Bronchial epithelial cell (primary cell): ENCODE measurements at regions not wholly inside any gene's neighbourhood (a gene's known extent, or its start where the extent isn't known, plus 50 kb on each side); places are given as distances from the start of the nearest gene placed in this dataset.

Experiments used
- DNase-seq: peaks from one replicate; pipeline ENCODE4 v3.0.0-alpha.2; 2010; ENCODE audit warnings: low read depth
- FAIRE-seq: peaks from 2 replicates; lab custom pipeline; 2011; peaks lifted over from hg19 to GRCh38; lab: Jason Lieb, UNC
- H3K27me3 ChIP-seq: 2 replicates; pipeline ENCODE4 v1.5.1; 2011; ENCODE audit warnings: low read length; ENCODE audit not compliant: control insufficient read depth, insufficient read depth
- H3K36me3 ChIP-seq: 2 replicates; pipeline ENCODE4 v1.5.1; 2011; ENCODE audit warnings: low read length; ENCODE audit not compliant: control insufficient read depth, insufficient read depth
- H3K4me3 ChIP-seq: 2 replicates; pipeline ENCODE4 v1.5.1; 2011; ENCODE audit warnings: mild to moderate bottlenecking, low read depth, low read length, control low read depth
- CTCF ChIP-seq: IDR thresholded peaks from 2 replicates; pipeline ENCODE4 v1.5.1; 2011; ENCODE audit warnings: mild to moderate bottlenecking, moderate library complexity, low read length, control low read depth, inconsistent platforms; ENCODE audit not compliant: insufficient read depth, severe bottlenecking

- DNase-seq (no peak), FAIRE-seq (no peak)
- Histone ChIP-seq H3K27me3 (no peaks in the 10 kb centered on the region), H3K4me3 (no peak overlapping the region), H3K36me3 (no peaks in the 10 kb centered on the region)
- no peak for TF ChIP-seq CTCF
These were observed 287.0 kb downstream of the SH3GL2 start for GRCh38 chr9:17865881-17866280.

GRCh38 chr9:17870722-17871121, 291.9 kb downstream of the SH3GL2 start:
- FAIRE-seq = no peak

DNA sequence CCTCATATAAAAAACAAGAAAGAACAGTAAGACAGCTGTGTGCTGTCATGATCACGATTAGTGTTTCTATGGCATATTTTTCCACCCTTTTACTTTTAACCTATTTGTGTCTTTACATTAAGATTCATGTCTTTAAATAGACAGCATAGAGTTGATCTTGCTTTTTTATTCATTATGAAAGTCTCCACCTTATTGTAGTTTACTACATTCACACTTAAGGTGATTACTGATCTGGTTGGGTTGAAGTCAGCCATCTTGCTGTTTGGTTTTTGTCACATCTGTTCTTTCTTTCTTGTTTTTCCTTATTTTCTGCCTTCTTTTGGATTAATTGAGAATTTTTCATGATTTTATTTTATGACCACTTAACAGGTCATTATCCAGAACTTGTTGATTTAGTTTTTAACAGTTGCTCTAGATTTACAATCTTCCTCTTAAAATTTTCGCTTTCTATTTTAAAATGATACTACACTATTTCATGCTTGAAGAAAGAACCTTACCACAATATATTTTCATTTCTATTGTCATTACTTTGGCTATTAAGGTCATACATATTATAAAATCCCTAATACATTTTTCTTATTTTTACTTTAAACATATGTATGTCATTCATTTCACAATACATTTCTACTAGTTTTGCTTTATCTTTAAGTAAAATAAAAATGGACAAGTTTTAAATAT, 292.5 kb downstream of the SH3GL2 start:
- H3K4me3 ChIP-seq = no peak overlapping the region
- FAIRE-seq = no peak
- TF ChIP-seq CTCF = no peak
- H3K36me3 ChIP-seq = no peaks in the 10 kb centered on the region
- no peaks in the 10 kb centered on the region for H3K27me3 ChIP-seq
- no peak for DNase-seq

More at GRCh38 chr9:17870722-17871121, 291.9 kb downstream of the SH3GL2 start:
- no peak overlapping the region for H3K4me3 ChIP-seq
- H3K36me3 ChIP-seq = no peaks in the 10 kb centered on the region
- no peak for TF ChIP-seq CTCF
- no peaks in the 10 kb centered on the region for H3K27me3 ChIP-seq
- no peak for DNase-seq

- H3K4me3 ChIP-seq = no peak overlapping the region
- no peaks in the 10 kb centered on the region for H3K36me3 ChIP-seq
- DNase-seq = no peak
- TF ChIP-seq CTCF = no peak
- H3K27me3 ChIP-seq = no peaks in the 10 kb centered on the region
- FAIRE-seq = no peak
These were observed 297.0 kb downstream of the SH3GL2 start for GRCh38 chr9:17875886-17876285.

DNA sequence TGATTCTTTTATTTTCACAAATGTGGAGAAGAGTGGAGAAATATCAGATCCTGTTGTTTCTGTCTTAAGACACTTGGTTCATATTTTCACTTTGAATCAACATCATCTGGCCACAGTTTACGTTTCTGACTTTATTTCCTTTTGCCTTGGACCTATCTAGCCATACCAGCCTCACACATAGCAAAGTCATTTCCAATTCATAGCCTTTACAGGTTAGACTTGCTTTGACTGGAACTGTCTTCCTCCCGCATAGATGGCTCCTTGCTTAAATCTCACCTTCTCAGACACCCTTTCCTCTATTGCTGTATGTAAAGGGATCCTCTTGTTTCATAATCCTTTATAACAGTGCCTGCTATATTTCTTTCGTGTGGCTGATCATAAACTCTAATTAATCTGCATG, 297.8 kb downstream of the SH3GL2 start:
- no peaks in the 10 kb centered on the region for H3K36me3 ChIP-seq
- H3K4me3 ChIP-seq = no peak overlapping the region
- H3K27me3 ChIP-seq = no peaks in the 10 kb centered on the region
- DNase-seq = no peak
- no peak for FAIRE-seq
- no peak for TF ChIP-seq CTCF
